Caki2 (cell line): ENCODE measurements at regions not wholly inside any gene's neighbourhood (a gene's known extent, or its start where the extent isn't known, plus 50 kb on each side); places are given as distances from the start of the nearest gene placed in this dataset.
"Not testable (repeated sequence)": the region's sequence is repeated elsewhere in the genome, so short reads cannot be mapped to it uniquely, and the experiment has no call there.

ENCODE experiments used
- DNase-seq: peaks from one replicate; pipeline ENCODE4 v3.0.0-alpha.2; 2015; ENCODE audit warnings: low read depth
- in situ Hi-C: cut with HindIII; loops from 2 replicates; pipeline ENCODE4 v1.10.0; 2016; ENCODE audit warnings: low sequenced_read_pairs, low pct_unique_long_range_greater_than_20kb, mixed read lengths

DNA sequence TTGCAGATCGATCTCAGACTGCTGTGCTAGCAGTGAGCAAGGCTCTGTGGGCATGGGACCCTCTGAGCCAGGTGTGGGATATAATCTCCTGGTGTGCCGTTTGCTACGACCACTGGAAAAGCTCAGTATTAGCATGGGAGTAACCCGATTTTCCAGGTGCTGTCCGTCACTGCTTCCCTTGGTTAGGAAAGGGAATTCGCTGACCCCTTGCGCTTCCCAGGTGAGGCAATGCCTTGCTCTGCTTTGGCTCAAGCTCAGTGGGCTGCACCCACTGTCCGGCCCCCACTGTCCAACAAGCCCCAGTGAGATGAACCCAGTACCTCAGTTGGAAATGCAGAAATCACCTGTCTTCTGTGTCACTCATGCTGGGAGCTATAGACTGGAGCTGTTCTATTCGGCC, 155.1 kb upstream of the RXFP2 start:
- in situ Hi-C loops, DNase-seq: not testable (repeated sequence)

GRCh38 chr13:31587698-31588266, 151.5 kb upstream of the RXFP2 start:
- in situ Hi-C loops: no loop called here
- no peak for DNase-seq

DNA sequence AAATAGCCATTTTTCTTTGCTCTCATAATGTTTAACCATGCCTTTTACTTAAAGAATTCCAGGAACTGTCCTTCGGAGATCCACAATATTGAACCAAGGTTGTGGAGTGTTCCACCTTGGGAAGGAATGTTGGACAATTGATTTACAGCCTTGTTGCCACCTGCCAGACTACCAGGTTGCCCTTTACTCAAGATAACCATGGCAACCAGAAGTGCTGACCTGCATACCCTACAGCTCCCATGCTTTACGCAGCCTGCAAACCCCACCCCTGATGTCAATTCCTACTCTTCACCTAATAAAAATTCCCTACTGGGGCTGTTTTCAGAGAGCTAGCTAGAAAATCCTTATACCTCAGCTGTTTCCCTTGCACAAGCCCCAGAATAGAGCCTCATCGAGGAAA, 151.0 kb upstream of the RXFP2 start:
- in situ Hi-C loops: no loop called here
- no peak for DNase-seq

- in situ Hi-C loops: no loop called here
- DNase-seq: no peak
Measured at GRCh38 chr13:31588893-31589292, 150.4 kb upstream of the RXFP2 start.

- in situ Hi-C loops: no loop called here
- DNase-seq: no peak
Measured at GRCh38 chr13:31591642-31592233, 147.6 kb upstream of the RXFP2 start.

DNA sequence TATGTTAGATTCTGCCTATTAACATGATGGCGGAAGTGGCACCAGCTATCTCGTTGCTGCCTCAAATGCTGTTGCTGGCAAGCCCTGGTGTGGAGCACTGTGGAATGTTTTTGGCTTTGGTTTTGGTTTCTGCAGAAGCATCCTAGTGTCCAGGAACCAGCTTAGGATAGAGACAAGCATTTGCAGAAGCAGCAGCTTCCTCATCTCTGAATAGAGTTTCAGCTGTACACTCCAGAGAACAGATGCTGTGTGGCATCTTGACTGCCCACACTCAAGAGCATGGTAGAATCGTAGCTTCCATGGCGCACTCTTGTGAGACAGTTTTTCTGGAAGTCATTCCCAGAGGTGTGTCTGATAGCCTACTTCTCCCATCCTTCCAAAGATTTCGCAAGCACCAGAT, 145.3 kb upstream of the RXFP2 start:
- no peak for DNase-seq
- in situ Hi-C loops: no loop called here

GRCh38 chr13:31595563-31595962, 143.8 kb upstream of the RXFP2 start:
- in situ Hi-C loops: no loop called here

DNA sequence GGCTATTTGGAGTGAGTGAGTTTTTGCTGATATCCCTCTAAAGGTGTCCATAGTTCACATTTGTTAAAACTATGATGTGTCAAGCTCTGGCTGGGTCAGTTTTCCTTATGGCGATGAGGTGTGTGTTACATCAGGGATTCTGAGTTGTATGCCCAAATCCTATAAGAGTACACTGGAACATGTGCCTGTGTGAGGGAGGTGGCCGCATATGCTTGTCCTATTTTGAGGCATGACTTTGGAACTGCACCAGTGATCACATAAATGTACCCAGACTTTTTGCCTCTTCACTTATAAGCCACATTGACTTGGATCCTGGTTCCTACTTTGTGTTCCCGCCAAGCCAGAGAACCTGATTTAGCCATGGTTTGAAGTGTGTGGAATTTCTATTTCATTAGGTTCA, 140.3 kb upstream of the RXFP2 start:
- in situ Hi-C loops: no loop called here
- no peak for DNase-seq

More at GRCh38 chr13:31595563-31595962, 143.8 kb upstream of the RXFP2 start:
- DNase-seq: no peak

GRCh38 chr13:31605076-31605860, 134.1 kb upstream of the RXFP2 start:
- DNase-seq: no peak
- in situ Hi-C loops: no loop called here

- DNase-seq, in situ Hi-C loops: not testable (repeated sequence)
Measured at GRCh38 chr13:31607531-31607930, 131.8 kb upstream of the RXFP2 start.

GRCh38 chr13:31608780-31609179, 130.5 kb upstream of the RXFP2 start:
- DNase-seq, in situ Hi-C loops: not testable (repeated sequence)

DNA sequence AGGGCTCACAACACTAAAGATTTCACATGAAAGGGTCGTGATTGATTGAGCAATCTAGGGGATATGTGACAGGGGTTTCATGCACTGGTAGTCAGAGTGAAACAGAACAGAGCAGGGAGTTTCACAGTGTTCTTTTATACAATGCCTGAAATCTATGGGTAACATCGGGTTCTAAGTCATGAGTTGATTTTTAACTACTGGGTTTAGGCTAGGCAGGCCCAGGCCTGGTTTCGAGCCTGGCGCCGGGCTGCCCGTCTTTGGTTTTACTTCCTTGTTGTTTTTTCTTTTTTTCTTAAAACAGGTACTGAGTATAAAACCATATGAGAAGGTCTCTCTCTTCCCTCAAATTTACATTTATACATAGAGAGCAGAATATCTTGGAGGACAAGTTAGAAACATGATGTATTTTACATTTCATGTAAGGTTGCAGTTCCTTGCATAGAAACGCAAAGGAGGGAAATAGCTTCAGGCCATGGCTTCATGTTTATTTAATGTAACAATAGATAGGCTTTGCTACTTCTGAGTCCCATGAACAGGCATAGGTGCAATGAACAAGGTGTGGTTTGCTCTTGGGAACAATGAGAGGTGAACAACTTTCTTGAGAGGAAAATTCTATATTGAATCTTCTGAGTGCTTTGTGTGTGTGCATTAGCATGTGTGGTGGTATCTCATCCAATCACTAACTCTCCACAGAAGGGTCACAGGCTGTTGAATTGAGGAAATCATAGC, 128.9 kb upstream of the RXFP2 start:
- no peak for DNase-seq

DNA sequence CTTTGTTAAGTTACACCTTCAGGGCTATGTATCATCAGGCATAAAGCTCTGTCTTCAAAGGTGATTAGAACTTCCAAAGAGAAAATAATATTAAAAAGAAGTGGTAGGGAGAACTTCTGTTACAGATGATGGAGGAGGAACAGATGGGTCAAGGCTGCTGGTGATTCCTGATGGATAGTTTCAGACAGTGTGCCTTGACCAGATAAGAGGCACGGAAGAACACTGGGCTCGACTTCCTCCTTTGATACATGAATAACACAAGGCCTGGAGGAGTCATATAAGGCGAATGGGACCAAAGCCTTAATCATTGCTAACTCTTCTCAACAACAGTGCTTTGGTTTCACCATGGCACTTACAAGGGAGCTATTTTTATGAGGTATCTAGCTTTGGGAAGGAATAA, 128.1 kb upstream of the RXFP2 start:
- DNase-seq: no peak

More for the DNA sequence above, 128.9 kb upstream of the RXFP2 start:
- in situ Hi-C loops: no loop called here

DNA sequence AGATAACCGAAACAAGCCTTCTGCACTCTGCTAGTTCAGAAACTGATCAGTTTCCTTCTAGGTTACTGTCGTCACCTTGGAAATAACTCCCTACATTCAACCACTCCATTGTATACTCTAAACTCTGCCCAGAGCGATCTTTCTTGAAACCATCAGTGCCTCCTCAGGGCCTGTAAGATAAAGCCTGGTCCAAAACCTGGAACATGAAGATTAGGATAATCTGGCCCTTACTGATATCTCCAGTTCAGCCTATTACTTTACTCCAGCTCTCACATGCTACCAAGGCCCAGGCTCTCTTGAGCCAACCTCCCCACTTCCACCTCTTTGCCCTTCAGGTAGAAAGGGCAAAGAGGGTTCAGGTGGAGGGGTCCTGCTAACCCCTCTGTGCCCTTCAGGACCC, 125.3 kb upstream of the RXFP2 start:
- in situ Hi-C loops: no loop called here
- no peak for DNase-seq

More for the DNA sequence above, 128.1 kb upstream of the RXFP2 start:
- in situ Hi-C loops: no loop called here

DNA sequence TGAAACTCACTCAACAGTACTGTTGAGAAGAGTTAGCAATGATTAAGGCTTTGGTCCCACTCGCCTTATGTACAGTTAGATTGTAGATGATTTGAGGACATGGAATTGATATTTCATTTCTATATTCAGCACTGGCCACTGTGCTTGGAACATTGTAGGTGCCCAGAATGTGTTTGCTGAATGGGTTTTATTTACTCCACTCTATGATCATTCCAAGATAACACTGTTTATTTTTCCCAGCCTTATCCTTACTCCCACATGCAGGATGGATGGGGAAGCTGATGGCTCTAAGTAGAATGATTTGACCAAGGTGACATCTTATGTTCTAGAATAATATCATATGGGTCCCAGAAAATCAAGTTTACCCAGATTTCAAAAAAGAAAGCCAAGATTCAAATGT, 124.6 kb upstream of the RXFP2 start:
- no peak for DNase-seq
- in situ Hi-C loops: no loop called here

DNA sequence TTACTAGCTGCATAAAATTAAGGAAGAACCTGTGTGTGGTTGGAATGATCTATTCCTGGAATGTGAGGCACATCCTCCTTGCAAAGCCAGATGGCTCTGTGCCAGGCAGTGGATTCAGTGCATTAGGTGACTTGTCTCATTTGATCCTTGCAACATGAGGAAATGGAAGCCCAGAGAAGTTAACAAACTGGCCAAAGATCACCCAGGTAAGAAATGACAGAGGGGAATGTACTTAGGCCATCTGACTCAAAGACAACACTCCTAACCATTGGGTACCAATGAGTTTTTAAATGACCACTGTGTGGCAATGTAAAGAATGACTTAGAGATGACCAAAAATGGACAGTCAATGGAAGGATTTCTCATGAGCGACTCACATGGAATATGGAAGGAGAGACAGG, 114.2 kb upstream of the RXFP2 start:
- in situ Hi-C loops: no loop called here
- DNase-seq: no peak

GRCh38 chr13:31627097-31627845, 112.1 kb upstream of the RXFP2 start:
- DNase-seq: no peak
- in situ Hi-C loops: no loop called here

DNA sequence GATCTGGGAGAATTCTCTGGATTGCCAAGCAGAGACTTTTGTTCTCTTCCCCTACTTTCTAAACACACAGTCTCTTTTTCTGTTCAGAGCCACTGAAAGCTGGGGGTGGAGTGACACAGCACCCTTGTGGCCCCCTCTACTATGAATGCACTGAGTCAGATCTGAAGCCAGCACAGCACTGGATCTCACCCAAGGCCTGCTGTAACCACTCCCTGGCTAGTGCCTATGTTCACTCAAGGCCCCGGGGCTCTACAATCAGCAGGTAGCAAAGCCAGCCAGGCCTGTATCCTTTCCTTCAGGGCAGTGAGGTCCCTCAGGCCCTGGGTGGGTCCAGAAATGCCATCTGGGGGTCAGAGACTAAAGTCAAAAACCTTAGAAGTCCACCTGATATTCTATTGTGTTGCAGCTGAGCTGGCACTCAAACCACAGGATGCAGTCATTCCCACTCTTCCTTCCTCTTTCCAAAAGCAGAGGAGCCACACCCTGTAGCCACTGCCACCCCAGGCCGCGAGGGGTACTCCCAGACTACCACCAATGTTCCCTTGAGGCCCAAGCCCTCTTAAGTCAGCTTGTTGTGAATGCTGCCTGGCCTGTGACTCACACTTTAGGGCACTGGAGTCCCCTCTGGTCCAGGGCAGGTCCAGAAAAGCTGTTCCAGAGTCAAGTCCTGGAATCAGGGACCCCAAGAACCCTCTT, 110.1 kb upstream of the RXFP2 start:
- in situ Hi-C loops: no loop called here
- no peak for DNase-seq
